GM19467 (cell line): ENCODE measurements at regions not wholly inside any gene's neighbourhood (a gene's known extent, or its start where the extent isn't known, plus 50 kb on each side); places are given as distances from the start of the nearest gene placed in this dataset.
"Not testable (repeated sequence)": the region's sequence is repeated elsewhere in the genome, so short reads cannot be mapped to it uniquely, and the experiment has no call there.

ENCODE experiments used
- ATAC-seq: cut with Tn5 transposase; IDR thresholded peaks from one replicate; pipeline ENCODE4 v1.9.1; 2021; ENCODE audit warnings: mild to moderate bottlenecking, moderate library complexity; ENCODE audit not compliant: unreplicated experiment

- ATAC-seq, result peak; percentile 66
Measured at GRCh38 chr5:45038366-45038987, 229.7 kb downstream of the MRPS30 start.

GRCh38 chr5:45042283-45042682 lies 233.5 kb downstream of the MRPS30 start:
- no peak for ATAC-seq

- no peak for ATAC-seq
Measured at GRCh38 chr5:45057564-45057963, 248.8 kb downstream of the MRPS30 start.

DNA sequence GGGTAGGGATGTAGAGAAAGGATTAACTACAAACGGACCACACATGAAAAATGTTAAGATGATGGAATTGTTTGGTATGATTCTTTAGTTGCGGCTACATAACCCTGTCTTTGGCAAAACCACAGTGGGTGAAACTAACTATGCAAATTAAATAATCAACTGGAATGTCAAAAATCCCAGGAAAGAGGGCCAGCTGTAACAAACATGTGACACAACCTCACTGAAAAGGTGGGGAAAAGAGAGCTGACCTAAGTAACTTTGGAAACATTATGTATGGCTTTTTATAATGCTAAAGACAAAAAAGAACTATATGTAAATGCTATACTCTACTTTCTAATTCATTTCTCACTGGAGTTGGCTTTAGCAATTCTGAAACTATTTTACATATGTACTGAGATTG lies 252.0 kb downstream of the MRPS30 start:
- ATAC-seq, result no peak

DNA sequence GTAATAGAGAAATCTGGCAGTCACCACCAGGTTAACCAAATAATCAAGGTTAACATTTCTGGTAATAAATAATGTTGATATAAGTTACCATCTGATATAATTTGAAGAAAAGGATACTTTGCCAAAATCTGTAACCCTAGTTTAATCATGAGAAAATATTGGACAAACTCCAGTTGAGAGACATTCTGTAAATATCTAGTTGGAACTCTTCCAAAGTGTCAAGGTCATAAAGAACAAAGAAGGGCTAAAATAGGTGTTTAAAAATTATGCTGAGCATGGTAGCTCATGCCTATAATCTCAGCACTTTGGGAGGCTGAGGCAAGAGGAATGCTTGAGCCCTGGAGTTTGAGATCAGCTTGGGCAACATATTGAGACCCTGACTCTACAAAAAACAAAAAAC lies 253.3 kb downstream of the MRPS30 start:
- no peak for ATAC-seq

- ATAC-seq, result no peak
Measured at GRCh38 chr5:45081082-45081481, 272.3 kb downstream of the MRPS30 start.

DNA sequence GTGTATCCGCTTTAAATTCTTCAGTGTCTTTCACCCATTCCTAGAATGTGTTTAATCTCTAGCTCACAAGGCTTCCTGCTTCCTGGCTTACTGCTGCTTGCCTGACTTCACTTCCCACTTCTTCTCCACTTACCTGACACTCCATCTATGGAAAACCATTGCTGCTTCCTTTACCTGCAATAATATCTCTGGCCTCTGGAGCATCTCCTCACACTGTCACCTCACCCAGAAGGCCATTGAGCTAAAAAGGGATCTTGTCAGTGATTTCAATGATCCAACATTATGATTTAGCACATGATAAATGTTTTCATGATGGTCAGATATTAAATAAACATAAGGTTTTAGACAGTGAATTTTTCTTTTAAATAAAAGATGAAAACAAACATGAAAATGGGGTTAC lies 281.1 kb downstream of the MRPS30 start:
- no peak for ATAC-seq

DNA sequence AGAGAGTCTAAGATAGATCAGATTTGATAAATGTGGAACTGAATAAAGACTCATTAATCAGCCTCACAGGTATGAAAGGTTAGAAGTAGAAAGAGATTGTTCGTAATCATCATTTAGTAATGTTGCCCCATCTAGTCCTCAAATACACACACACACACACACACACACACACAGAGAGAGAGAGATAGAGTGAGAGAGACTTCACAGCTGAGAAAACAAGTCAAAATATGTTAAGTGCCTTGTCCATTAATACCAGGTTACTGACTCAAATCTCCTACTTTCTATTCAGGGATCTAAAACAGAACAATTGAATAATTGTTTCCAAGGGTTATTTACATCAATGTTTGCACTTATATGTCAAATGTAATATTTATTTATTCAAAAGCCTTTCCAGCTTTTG lies 284.6 kb downstream of the MRPS30 start:
- no peak for ATAC-seq

- ATAC-seq, result no peak
Measured at GRCh38 chr5:45094876-45095440, 286.2 kb downstream of the MRPS30 start.

- no peak for ATAC-seq
Measured at GRCh38 chr5:45098483-45098882, 289.7 kb downstream of the MRPS30 start.

DNA sequence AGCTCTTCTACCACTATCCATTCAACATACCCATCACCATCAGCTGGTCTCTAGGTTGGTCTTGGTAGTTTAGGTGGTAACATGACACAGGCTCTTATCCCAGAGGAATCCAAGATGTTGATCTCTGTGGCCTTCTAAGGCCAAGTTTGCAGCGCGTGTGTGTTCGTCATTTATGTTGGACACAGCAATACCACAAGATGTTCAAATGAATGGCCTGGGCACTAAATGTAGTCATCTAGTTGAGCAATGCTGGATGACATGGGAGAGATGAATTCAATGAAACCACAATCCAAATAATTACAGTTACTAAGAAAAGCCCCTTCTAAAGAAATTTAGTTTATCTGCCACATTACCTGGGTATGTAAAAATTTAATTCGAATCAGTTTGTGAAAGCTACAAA lies 292.4 kb downstream of the MRPS30 start:
- ATAC-seq, result no peak

DNA sequence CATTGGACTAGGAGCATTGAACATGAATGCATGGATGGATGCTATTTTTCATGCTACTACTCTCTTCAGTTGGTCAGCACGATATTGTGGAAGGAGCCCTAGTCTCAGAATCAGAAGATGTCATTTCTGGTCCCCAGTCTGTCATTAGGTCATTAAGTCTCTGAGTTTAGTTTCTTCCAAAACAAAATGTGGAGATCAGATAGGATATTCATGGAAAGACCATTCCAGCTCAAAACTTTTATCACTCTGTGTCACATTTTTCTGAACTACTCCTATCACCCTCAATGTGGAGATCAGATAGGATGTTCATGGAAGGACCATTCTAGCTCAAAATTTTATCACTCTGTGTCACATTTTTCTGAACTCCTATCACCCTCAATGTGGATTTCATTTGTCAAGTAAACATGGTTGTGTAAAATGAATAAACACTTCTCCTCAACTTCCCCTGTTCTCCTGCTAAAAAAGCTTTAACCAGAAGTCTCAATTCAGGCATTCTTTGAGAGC lies 296.8 kb downstream of the MRPS30 start:
- ATAC-seq, result no peak

DNA sequence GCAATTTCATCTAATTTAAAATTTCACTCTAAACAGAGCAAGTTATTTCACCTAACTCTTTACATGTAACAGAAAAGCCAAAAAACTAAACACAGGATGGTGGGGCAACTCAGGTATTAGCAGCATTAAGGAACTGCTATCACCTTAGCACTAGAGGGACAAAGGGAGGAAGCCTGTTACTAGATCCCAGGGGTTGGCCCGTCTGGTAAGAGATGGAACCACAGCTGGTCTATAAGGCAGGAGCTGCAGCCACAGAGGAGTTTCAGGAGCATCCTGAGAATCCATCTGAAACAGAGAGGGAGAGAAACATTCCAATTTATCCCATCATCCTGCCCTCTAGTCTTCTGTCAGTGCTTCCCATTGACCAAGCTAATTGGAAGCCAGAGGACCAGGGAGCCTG lies 300.3 kb downstream of the MRPS30 start:
- ATAC-seq, result no peak

DNA sequence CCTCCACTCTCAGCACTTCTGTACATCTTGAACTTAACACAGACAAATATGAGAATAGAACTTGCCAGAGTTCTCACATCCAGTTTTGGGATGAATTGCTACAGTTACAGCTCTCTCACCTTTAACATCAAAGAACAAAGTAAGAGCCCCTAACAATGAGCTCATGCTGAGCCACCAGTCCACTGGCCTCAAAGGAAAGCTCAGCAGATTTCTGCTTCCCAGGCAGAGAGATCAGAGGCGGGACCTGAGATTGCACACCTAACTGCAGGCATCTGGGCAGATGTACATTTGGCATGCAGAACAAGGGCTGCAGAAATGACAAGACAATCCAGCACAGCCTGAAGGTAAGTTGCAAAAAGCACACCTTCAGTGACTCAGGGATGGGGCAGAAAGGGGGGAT lies 300.9 kb downstream of the MRPS30 start:
- ATAC-seq, result no peak

DNA sequence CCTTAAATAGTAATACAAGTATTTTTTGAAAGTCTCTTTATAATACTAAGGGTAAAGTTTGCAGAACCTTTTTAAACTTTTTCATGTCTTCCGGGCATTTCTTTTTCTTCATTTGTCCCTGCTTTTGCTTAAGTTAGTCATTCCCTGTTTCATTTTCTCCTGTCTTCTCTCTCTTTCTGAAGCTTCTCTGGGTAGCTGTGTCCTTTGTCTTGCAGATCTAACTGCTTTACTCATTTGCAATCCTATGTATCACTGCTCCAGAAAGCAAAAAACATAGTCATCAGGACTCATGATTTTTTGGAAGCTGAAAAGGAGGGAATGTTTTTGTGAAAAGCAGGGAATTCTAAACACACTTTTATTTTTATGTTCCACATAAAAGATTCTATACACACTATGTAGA lies 301.7 kb downstream of the MRPS30 start:
- no peak for ATAC-seq

DNA sequence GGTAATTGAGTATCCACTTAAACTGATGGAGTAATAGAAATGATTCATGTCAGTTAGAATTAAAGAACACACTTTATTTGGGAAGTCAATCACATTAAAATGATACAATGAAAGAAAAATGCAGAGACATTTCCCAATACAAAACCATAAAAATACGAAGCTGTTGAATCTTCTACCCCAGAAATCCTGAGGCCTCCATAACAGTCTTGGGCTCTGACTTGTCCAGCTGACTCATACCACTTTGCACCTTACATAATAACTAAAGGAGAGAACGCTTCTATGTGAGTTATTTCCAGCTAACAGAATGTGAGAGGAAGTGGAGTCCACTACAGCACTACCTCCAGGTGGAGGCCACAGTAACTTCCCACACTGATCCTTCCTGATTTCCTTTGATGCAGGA lies 305.0 kb downstream of the MRPS30 start:
- no peak for ATAC-seq

DNA sequence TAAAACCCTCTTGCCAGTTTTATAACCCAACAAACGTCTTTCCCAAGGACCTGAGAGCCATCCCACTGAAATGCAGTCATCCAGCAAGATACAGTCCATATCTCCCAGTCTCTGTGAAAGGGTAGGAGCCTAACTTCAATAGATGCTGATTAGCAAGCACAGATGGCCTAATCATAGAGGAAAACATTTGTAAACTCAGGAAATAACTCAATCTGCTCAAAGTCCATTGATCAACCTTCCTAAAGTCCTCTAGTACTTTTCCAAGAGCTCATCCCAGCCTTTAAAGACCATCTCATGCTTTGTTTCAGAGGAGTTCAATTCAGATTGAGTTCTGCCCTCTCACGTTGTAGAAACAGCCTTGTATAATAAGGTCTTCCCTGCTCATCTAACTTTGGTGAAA lies 324.2 kb downstream of the MRPS30 start:
- no peak for ATAC-seq

GRCh38 chr5:45162974-45163373 lies 354.2 kb downstream of the MRPS30 start:
- no peak for ATAC-seq

- ATAC-seq, result no peak
Measured at GRCh38 chr5:45171563-45171962, 362.8 kb downstream of the MRPS30 start.

DNA sequence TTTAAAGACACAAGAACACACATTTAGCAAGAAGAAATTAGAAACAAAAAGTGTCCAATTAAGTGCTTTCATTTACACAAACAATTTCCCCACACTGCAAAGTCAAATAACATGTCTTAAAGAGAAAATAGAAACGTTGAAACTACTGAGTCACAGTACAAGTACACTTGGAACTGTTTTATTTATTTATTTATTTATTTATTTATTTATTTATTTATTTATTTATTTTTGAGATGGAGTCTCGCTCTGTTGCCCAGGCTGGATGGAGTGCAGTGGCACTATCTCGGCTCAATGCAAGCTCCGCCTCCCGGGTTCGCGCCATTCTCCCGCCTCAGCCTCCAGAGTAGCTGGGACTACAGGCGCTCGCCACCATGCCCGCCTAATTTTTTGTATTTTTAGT lies 363.9 kb downstream of the MRPS30 start:
- ATAC-seq, result not testable (repeated sequence)

- ATAC-seq, result no peak
Measured at GRCh38 chr5:45179686-45180085, 370.9 kb downstream of the MRPS30 start.

- no peak for ATAC-seq
Measured at GRCh38 chr5:45189042-45189441, 380.3 kb downstream of the MRPS30 start.

DNA sequence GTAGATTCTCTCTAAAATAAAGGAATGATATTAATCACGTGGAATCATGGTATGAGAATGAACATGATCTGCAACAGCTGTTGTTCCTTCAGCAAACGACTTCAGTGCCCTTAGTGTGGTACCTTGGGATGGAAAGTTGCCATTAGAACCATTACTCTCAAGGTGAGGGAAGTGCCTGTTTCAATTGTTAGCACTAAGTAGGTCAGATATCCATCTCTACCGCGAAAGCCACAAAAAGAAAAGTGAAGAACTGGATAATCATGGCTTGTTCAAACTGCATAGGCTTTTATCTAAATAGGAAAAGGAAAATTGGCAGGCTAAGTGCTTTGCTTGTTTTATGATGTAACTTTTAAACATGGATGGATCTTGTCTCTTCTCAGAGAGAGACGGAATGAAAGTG lies 380.7 kb downstream of the MRPS30 start:
- no peak for ATAC-seq
